Keratinocyte (primary cell): ENCODE measurements at regions not wholly inside any gene's neighbourhood (a gene's known extent, or its start where the extent isn't known, plus 50 kb on each side); places are given as distances from the start of the nearest gene placed in this dataset.

ENCODE experiments used
- DNase-seq: peaks from one replicate; pipeline ENCODE4 v3.0.0-alpha.2; 2011; ENCODE audit warnings: low read depth, missing footprints, low spot score
- FAIRE-seq: peaks from 2 replicates; lab custom pipeline; 2011; peaks lifted over from hg19 to GRCh38; lab: Jason Lieb, UNC
- H2AFZ ChIP-seq: 2 replicates; pipeline ENCODE4 v1.6.0; 2012; ENCODE audit warnings: low read length, control low read depth, inconsistent platforms; ENCODE audit not compliant: control insufficient read depth
- H3K27ac ChIP-seq: 2 replicates; pipeline ENCODE4 v1.5.1; 2011; ENCODE audit warnings: low read length; ENCODE audit not compliant: control insufficient read depth, insufficient read depth
- H3K27me3 ChIP-seq: 3 replicates; pipeline ENCODE4 v1.6.0; 2011; ENCODE audit warnings: low read length; ENCODE audit not compliant: control insufficient read depth, insufficient read depth; ENCODE audit errors: extremely low read depth
- H3K36me3 ChIP-seq, 2 experiments: 2 replicates in 1 of 2; 3 replicates in 1 of 2; pipeline ENCODE4 v1.5.1; 2011; ENCODE audit warnings: low read length in 2 of 2, mild to moderate bottlenecking in 1 of 2; ENCODE audit not compliant: control insufficient read depth in 2 of 2, insufficient read depth in 2 of 2; ENCODE audit errors: extremely low read depth in 1 of 2
- H3K4me1 ChIP-seq: 3 replicates; pipeline ENCODE4 v1.5.1; 2011; ENCODE audit warnings: low read length; ENCODE audit not compliant: control insufficient read depth, insufficient read depth; ENCODE audit errors: extremely low read depth
- H3K4me2 ChIP-seq: 3 replicates; pipeline ENCODE4 v1.6.0; 2011; ENCODE audit warnings: low read depth, low read length; ENCODE audit not compliant: control insufficient read depth, insufficient read depth; ENCODE audit errors: extremely low read depth
- H3K4me3 ChIP-seq, 3 experiments: fragments of 200-600 bp in 1 of 3; sonication (generic) in 1 of 3; 2 replicates in 2 of 3; 3 replicates in 1 of 3; pipeline ENCODE4 v1.5.1; 2011 to 2016; ENCODE audit warnings: low read length in 3 of 3, mild to moderate bottlenecking in 3 of 3, control low read depth in 2 of 3, inconsistent platforms in 1 of 3, low read depth in 1 of 3, mixed read lengths in 1 of 3, mixed run types in 1 of 3, moderate library complexity in 1 of 3; ENCODE audit not compliant: control insufficient read depth in 2 of 3, insufficient read depth in 2 of 3; ENCODE audit errors: extremely low read depth in 1 of 3
- H3K79me2 ChIP-seq: 2 replicates; pipeline ENCODE4 v1.6.0; 2012; ENCODE audit warnings: low read length; ENCODE audit not compliant: control insufficient read depth, insufficient read depth
- H3K9ac ChIP-seq: 3 replicates; pipeline ENCODE4 v1.6.0; 2011; ENCODE audit warnings: low read length; ENCODE audit not compliant: control insufficient read depth, insufficient read depth; ENCODE audit errors: extremely low read depth
- H3K9me1 ChIP-seq: 3 replicates; pipeline ENCODE4 v1.6.0; 2011; ENCODE audit warnings: low read length; ENCODE audit not compliant: control insufficient read depth, insufficient read depth; ENCODE audit errors: extremely low read depth
- H3K9me3 ChIP-seq: 2 replicates; pipeline ENCODE4 v1.5.1; 2012; ENCODE audit warnings: low read depth, low read length; ENCODE audit not compliant: control insufficient read depth
- H4K20me1 ChIP-seq: 3 replicates; pipeline ENCODE4 v1.6.0; 2011; ENCODE audit warnings: low read length; ENCODE audit not compliant: control insufficient read depth, insufficient read depth; ENCODE audit errors: extremely low read depth
- CTCF ChIP-seq, 3 experiments: IDR thresholded peaks in 1 of 3; conservative IDR thresholded peaks in 1 of 3; optimal IDR thresholded peaks in 1 of 3; 2 replicates in 2 of 3; 3 replicates in 1 of 3; pipeline versions ENCODE3 to v1.5.1; 2011; ENCODE audit warnings: low read length in 3 of 3, mild to moderate bottlenecking in 3 of 3, moderate library complexity in 2 of 3, control low read depth in 1 of 3, inconsistent platforms in 1 of 3; ENCODE audit not compliant: insufficient read depth in 2 of 3; ENCODE audit errors: extremely low read depth in 1 of 3
- EZH2 ChIP-seq: IDR thresholded peaks from one replicate; pipeline ENCODE4 v1.6.1; 2012; ENCODE audit warnings: inconsistent platforms, mild to moderate bottlenecking, low read length, moderate library complexity
- dilution Hi-C: fragments of 300-500 bp; cut with MboI; formaldehyde crosslinking; loops from one replicate; pipeline ENCODE4 v1.7.0; 2020; ENCODE audit warnings: low sequenced_read_pairs; ENCODE audit not compliant: extremely low pct_ligation_motif_present

- FAIRE-seq = no peak
- H3K4me3 ChIP-seq = no peak overlapping the region
- no peak overlapping the region for H2AFZ ChIP-seq
- H4K20me1 ChIP-seq = no peaks in the 10 kb centered on the region
- no peaks in the 10 kb centered on the region for H3K36me3 ChIP-seq
- no peak for DNase-seq
- no peaks in the 10 kb centered on the region for H3K9me3 ChIP-seq
- H3K79me2 ChIP-seq = no peaks in the 10 kb centered on the region
- H3K27me3 ChIP-seq = no peaks in the 10 kb centered on the region
- H3K9ac ChIP-seq = no peak overlapping the region
- H3K9me1 ChIP-seq = no peaks in the 10 kb centered on the region
- peaks cover 32% of the 10 kb centered on the region for H3K4me1 ChIP-seq
- dilution Hi-C loops = no loop called here
- H3K4me2 ChIP-seq = no peak overlapping the region
- H3K27ac ChIP-seq = no peak overlapping the region
- TF ChIP-seq CTCF (optimal IDR thresholded peaks at IDR 0.05 in 1 of 3, IDR thresholded peaks at IDR 0.05 in 1 of 3, conservative IDR thresholded peaks at IDR 0.05 in 1 of 3; ENCODE audit: extremely low read depth in 1 of 3, insufficient read depth in 2 of 3, low read length in 3 of 3) = no peak
- no peak for TF ChIP-seq EZH2
Measured at GRCh38 chr4:125045311-125045710, 269.4 kb upstream of the FAT4 start.

- peaks cover 34% of the 10 kb centered on the region for H3K4me1 ChIP-seq
- H2AFZ ChIP-seq = no peak overlapping the region
- no peaks in the 10 kb centered on the region for H3K9me1 ChIP-seq
- H3K9ac ChIP-seq = no peak overlapping the region
- H3K4me3 ChIP-seq = no peak overlapping the region
- no peaks in the 10 kb centered on the region for H3K9me3 ChIP-seq
- H3K36me3 ChIP-seq = no peaks in the 10 kb centered on the region
- H3K79me2 ChIP-seq = no peaks in the 10 kb centered on the region
- H4K20me1 ChIP-seq = no peaks in the 10 kb centered on the region
- no peak overlapping the region for H3K27ac ChIP-seq
- dilution Hi-C loops = no loop called here
- no peak for TF ChIP-seq EZH2
- TF ChIP-seq CTCF (optimal IDR thresholded peaks at IDR 0.05 in 1 of 3, IDR thresholded peaks at IDR 0.05 in 1 of 3, conservative IDR thresholded peaks at IDR 0.05 in 1 of 3; ENCODE audit: extremely low read depth in 1 of 3, insufficient read depth in 2 of 3, low read length in 3 of 3) = no peak
- no peak for DNase-seq
- FAIRE-seq = no peak
- no peaks in the 10 kb centered on the region for H3K27me3 ChIP-seq
- no peak overlapping the region for H3K4me2 ChIP-seq
Measured at GRCh38 chr4:125044886-125045285, 269.9 kb upstream of the FAT4 start.
